Glomerular visceral epithelial cell (primary cell): ENCODE measurements at regions not wholly inside any gene's neighbourhood (a gene's known extent, or its start where the extent isn't known, plus 50 kb on each side); places are given as distances from the start of the nearest gene placed in this dataset.
A peak's percentile ranks its signal among the peaks of the same experiment; 100 is the strongest.

Experiments
- DNase-seq: peaks from one replicate; pipeline ENCODE4 v3.0.0-alpha.2; 2016; ENCODE audit errors: extremely low spot score

DNA sequence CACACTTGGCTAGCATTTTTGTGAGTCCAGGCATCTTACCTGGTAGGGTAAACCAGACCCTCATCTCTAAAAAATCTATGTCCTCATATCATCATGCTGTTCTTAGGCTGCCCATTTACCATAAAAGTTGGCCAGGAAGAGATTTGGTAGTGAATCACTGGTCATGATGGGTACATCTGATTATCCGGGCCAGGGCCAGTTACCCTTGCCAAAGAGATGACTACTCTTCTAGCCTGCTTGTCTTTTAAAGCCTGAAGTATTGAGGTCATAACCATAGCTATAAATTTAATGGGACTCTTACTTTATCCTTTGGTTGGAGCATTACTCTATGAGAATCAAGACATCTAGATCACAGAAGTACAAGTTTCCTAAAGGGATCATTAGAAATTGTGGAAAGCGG lies 276.8 kb downstream of the TENT5A start:
- no peak for DNase-seq

DNA sequence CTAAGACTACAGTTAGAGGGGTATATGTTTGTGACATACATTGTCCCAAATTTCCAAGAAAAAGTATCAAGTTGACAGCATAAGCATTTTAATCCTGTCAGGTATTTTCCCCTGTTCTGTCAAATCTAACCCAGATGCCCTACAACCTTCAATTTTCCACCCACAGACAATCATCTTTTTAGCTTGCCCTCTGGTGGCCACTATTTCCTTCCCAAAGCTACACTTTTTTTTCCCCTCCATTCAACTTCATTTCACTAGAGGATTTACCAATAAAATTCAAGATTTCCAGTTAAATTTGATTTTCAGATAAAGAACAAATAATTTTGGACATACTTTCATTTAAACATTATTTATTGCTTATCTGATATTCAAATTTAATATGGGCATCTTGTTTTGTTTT lies 286.6 kb downstream of the TENT5A start:
- peak; percentile 17 for DNase-seq

DNA sequence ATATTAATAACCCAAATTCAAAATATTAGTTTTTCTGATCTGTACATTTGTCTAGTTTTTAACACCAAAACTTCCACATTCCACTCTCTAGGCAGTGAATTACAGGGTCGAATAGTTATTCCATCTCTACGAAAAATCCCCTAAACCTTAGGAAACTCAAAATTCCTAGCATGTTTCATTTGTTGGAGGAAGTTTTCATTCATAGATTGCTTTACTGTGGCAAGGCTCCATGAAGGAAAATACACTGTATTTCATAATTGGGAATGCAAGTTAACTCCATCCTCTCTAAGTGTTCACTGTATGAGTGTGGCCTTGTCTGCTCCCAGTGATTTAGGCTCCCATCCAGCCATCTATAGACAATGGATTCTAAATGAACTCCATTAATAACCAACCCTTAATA lies 296.1 kb downstream of the TENT5A start:
- DNase-seq = no peak

DNA sequence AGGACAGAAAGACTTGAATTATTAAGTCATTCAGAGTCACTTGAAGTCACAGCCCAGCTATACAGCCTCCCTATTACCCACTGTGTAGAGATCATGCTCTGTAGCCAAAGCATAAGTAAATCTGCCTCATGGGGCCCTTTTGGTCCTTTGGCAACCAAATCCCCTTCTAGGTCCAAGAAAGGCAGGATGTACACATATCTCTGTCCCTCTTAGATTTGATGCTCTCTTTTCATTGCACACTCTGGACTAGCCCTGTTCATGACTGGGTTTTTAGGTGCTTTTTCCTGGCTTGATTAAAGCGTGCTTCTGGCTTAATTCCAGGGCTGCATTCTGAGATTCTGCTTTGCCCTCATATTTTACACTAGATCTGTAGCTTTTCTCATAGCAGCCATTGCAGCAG lies 296.8 kb downstream of the TENT5A start:
- DNase-seq = no peak

DNA sequence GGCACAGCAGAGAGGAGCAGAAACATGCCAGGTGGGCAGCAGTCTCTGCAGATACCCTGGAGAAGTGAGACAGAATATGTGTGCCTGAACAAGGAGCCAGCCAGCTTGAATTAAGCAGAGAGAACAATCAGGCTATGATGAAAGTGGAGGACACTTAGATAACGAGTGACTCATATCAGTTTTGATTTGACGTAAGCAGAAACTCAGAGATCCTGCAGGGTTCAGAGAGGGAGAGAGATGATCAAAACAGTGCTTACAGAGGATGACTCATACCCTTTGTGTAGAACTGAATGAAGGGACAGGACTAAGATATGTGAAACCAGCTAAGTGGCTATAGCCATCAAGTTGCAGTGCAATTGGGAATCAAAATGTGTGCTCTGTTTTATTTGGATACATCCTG lies 300.7 kb downstream of the TENT5A start:
- peak; percentile 32 for DNase-seq

DNA sequence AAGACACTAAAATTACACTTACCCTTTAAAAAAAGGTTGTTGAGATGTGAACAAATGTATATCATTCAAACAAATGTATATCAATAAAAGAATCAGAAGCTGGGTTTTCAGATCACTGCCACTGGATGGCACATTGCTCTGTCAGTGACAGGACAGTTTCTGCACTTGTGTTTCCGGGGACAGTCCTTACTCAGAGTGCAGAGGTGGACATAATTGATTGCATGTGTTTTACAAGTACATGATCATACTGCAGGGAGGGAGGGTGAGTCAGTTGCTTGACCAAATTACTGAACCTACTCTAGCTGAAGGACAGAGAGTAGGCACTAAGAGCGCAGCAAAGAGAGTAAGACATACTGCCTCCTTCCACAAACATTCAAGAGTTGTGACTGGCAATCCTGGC lies 302.3 kb downstream of the TENT5A start:
- DNase-seq = no peak

DNA sequence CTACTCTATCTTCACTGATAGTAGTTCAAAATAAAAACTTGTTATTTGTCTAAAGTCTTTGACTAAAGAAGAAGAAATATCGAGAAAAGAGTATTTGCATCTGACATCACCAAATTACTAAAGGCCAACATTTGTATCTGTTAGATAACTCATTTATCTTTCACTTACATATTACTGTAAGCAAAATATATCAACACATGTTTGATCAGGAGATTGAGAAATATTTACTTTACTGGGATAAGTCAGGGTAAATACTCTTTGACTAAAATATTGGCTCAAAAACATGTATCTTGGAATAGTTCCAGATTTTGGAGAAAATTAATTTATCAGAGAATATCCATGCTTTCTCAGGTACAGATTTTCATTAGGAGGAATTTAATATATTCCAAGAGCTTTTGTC lies 306.0 kb downstream of the TENT5A start:
- no peak for DNase-seq

DNA sequence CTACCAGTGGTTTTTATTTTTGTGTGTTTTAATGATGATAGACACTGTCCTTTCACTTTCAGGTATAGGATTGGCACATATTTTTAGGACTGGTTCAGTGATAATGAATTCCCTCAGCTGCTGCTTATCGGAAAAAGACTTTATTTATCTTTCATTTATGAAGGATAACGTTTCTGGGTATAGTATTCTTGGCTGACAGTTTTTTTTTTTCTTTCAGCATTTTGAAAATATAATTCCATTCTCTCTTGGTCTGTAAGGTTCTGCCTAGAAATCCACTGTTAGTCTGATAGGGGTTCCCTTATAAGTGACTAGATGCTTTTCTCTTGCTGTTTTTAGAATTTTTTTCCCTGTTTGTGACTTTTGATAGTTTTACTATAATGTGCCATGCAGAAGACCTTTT lies 313.1 kb downstream of the TENT5A start:
- no peak for DNase-seq

DNA sequence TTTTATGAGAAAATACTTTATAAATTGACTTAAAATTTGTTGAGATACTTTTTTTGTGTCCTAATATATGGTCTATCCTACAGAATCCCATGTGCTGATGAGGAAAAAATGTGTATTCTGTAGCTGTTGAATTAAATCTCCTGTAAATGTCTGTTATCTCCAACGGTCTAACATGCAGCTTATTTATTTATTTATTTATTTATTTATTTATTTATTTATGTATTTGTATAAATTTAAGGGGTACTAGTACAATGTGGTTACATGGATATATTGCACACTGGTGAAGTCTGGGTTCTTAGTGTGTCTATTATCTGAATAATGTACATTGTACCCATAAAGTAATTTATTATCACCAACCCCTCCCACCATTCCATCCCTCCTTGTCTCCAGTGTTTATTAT lies 315.5 kb downstream of the TENT5A start:
- DNase-seq = no peak

DNA sequence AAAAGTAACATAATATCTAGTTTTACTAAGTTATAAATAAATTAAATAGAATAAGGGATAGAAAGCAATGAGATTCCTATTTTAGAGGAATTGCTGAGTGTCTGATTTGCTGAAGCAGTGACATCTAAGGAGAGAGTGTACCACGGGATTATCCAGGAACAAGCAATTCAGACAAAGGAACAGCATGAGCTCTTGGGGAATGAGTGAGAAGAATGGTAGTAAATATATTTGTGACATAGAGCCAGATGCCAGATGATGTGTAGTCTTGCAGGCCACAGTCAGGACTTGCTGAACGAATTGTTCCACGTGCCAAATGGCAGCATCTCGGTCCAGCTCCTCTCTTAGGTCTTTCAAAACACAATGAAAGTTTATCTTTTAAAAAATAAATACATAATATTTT lies 339.2 kb downstream of the TENT5A start:
- DNase-seq = no peak

DNA sequence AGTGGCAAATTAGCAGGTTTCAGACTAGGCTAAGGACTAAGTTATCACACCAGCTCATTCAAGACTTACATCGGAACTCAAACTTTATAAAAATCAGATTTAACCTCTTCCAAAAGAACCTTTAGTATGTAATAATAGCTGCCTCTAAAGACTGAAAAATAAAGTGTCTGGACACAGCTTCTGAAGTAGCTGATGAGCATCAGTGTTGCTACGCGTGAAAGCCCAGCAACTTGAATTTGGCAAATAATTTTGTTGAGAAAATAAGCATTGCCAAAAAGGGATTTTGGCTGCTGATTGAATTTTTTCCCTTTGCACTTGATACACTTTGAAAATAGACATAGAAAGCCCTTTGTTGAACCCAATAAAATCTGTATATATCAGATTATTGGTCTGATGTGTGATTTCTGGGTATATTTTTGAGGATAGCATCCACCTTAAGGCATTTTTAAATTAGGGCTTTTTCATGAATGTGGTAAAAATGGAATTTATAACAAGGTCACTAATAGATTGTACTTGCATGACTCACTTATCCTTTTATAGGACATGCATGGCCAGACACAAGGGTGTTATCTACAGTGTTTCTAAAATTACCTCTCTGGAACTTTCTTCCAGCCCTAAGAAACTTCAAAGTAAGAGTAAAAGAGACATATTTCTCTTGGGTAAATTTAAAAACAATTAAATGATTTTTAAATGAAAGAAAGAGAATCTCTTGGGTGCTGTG lies 350.4 kb downstream of the TENT5A start:
- DNase-seq = peak; percentile 45

DNA sequence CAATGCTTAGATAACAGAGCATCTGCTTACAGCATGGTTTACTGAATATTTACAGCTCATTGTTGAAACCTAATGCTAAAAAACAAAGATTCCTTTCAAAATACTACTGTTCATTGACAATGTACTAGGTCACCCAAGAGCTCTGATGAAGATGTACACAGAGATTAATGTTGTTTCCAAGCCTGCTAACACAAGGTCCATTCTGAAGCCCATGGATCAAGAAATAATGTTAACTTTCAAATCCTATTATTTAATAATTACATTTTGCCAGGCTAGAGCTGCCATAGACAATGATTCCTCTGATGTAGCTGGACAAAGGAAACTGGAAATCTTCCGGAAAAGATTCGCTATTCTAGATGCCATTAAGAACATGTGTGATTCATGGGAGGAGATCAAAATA lies 355.6 kb downstream of the TENT5A start:
- no peak for DNase-seq

DNA sequence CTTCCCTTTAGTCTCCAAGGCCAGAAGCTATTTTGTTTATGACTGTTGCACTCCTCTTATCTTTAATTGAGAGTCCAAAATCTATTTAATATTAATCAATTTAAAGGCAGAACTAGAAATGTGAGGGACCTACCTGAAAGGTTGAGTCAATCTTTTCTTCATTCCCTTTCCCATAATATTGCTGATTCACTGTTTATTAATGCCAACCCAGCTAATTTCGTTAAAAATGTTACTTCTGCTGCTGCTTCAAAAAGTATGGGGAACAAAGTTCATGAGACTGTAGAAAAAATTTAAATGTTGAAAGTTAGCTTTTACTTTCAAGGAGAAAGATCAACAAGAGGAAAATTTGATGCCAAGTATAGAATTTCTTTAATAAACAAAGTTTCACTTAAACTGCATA lies 365.3 kb downstream of the TENT5A start:
- DNase-seq = no peak

DNA sequence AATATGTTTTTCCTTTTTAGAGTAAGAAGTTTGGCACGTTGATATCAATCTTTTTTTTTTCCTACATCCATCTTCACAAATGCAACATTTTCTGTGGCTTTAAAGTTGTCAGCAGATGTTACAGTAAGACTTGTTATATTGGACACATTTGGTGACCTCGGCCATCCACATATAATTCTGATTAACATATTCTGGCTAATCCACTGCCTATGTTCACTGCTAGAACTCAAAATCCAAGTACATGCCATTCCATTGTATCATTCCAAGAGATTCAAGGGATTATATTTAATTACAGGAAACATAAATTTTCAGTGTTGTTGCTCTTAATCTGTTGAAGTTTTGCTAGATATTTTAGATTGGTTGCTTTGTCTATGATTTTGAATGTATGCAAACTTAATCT lies 367.6 kb downstream of the TENT5A start:
- DNase-seq = no peak

DNA sequence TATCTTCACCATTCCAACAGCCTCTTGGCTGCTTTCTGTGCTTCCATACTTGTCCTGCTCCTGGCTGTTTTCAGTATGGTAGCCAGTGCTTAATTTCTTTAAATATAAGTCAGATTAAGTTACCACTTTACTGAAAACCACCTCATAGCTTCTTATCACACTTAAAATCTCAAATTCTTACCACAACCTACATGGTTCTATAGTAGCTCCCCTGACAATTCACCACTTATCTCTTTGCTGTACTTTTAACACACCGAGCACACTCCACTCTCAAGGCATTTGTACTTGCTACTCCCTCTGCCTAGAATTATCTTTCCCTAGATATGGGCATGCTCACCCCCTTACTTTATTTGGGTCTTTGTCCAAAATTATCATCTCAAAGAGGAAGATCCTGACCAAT lies 369.0 kb downstream of the TENT5A start:
- DNase-seq = no peak

DNA sequence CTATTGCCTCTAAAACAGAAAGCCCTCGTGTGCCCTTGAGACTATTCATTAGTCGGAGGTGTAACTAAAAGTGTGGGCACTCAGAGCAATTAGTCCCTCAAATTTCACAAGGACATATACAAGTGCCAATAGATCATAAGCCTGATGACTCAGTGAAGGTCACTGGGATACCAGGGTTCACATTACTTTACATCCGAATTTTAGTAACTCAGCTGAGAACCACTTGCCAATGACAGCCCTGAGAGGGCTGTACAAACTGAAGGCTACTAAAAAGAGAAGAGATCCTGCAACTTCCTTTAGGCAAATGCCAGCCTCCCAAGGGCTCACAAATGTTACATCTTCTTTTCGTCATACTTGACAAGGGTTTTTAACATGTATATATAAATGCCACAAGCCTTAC lies 369.6 kb downstream of the TENT5A start:
- no peak for DNase-seq

DNA sequence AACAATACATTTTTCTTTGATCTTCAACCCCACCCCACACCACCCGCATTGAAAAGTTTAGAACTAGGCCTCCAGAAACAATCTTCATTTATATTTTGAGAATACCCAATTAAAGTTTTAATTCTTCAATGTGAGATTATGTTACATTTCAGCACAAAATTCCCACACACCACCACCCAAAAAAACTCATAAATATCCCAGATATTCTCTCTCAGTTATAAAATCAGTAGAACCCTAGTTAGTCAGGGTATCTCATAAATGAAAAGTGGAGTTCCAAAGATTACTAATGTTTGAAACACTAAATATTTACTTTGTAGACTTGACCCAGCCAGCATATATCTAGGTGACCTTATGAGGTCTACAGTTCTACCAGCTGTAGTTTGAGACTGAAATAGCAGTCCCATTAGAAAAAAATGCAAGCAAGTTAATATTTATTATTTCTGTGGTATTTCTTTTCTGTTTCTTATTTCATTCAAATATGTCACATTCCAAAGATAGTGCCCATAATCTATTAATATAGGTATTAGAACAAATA lies 371.0 kb downstream of the TENT5A start:
- no peak for DNase-seq

DNA sequence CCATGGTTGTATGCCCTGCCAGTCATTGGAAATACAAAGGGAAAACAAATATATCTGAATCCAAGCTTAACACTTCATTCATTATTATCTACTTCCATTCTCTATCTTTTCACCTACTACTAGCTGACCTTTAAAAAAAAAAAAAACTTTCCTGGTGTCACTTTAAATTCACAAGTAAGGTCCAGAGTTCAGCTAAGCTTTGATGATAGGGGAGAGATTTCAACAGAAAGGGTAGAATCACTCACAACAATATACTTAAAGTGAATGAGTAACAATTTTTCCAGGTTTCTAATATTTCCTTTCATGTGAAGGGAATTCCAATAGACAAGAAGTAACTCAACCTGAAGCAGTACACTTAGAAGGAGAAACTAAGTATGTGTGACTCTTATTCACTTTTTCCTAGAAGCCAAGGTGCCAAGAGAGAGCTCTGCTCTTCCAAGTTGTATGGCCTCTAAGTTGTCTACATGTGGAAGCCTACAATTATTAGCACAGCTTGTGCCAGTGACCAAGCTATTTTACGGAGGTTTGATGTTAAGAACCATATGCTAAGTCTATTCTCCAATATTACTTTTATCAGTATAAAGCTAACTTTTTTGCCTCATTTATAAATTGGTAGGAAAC lies 371.7 kb downstream of the TENT5A start:
- DNase-seq = no peak

DNA sequence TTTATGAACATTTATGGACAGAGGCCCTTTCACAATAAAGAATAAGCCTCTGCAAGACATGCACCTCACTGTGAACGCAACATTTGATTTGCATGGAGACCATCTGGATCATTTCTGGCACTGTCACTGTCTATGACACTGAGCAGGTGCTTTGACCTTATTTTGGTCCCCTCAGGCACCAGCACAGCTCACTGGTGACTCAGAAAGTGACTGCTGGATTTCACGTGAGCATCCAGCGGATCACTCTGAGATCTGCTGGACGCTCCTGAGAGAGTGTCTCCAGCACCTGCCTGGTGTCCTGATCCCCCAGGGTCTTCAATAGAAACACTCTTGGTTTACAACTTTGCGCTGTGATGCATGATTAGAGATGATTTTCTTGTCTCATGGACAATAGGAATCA lies 375.7 kb downstream of the TENT5A start:
- DNase-seq = no peak

DNA sequence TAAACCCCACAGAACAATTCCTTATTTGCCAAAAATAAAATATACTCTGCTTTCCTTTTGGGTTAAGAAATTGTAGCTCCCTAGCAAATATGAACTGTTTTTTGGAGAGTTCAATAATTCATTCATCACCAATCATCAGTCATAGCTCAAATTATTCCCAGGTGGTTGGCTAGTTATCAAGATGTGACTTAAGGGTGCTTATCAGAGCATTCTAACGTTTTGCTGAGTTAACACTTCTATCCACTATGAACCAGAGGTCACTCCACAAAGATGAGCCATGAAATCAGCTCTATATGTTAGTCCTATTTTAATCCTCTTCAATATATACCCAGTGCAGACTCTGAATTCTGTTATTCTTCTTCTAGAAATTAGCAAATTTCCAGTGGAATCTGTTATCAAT lies 379.1 kb downstream of the TENT5A start:
- no peak for DNase-seq

DNA sequence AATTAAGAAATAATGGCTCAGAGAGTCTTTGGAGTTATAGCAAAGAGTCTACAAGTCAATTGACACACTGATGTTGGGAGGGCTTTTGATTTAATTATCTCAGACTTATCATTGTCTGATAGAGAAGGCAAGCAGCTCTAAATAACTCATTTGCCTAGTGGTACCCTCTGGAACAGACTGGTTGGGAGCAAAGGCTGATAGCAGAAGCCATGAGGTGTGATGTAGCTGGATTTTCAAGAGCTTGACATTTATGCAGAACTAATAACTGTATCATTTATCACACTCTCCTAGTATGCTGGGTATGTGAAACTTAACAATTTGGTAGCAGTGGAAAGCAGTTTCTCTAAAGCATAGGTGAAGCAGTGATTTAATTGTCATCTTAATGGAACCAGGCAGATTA lies 380.6 kb downstream of the TENT5A start:
- DNase-seq = no peak

DNA sequence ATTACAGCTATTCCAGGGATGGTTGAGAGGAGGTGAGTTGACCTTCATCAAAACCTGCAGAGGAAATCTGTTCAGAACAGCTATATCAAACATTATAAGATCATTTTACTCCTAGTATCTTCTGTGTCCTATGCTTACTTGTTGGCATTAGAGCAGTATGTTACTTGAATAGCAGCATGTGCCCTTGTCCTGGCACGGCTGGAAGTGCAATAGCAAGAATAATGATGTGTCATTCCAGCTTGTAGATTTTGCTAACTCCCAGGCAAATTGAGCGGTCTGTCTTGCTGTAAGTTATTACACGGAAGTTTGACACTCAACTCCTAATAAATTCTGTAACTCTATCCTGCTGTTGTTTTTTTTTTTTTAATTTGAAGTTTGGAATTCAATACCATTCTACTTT lies 385.5 kb downstream of the TENT5A start:
- DNase-seq = no peak

DNA sequence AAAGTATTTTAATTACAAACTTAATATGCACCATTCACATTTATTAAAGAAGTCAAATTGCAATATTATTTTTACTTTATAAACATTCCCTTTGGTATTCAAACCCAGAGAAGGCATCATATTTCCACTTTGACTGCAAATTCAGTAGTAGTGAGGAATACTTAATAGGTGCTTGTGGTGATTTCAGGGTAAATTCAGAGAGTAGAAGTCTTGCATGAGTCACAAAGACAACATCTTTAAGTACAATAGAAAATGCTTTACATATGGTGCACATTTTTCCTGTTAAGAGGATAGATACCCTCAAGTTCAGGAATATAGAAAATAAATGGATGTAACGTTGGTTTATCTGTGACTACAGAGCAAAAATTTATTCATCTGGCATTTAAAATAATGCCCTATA lies 390.2 kb downstream of the TENT5A start:
- DNase-seq = peak; percentile 13

DNA sequence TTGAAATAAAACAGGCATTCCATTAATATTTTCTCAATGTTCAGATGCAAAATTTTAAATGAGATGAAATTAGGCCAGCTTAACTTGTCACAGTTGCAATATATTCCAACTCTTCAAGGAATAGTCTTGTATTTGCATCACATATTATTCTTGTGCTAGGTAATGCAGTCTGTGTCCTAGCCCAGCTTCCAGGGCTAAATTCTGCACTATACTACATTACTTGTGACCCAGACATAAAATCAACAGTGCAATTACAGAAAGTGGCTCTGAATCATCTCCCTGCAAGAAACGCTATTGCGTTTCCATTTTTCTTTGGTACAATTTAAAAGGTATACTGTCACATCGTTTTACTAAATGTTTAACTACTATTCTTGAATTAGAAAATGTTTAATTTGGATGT lies 399.2 kb downstream of the TENT5A start:
- no peak for DNase-seq
